Neural progenitor cell (in vitro differentiated cells): ENCODE measurements at regions not wholly inside any gene's neighbourhood (a gene's known extent, or its start where the extent isn't known, plus 50 kb on each side); places are given as distances from the start of the nearest gene placed in this dataset.

Source experiments
- CTCF ChIP-seq: fragments of 200-600 bp; sonication (generic); IDR thresholded peaks from 2 replicates; pipeline ENCODE4 v1.5.1; 2017; ENCODE audit warnings: antibody characterized with exemption, mild to moderate bottlenecking
- EZH2 ChIP-seq: fragments of 200-600 bp; sonication (generic); IDR thresholded peaks from 2 replicates; pipeline ENCODE4 v1.6.1; 2017; ENCODE audit warnings: antibody characterized with exemption, mild to moderate bottlenecking, moderate library complexity

GRCh38 chr2:146784602-146785001 lies 1060.2 kb upstream of the ACVR2A start:
- TF ChIP-seq CTCF (no peak), EZH2 (no peak)
